Naive B cell (primary cell): ENCODE measurements at regions not wholly inside any gene's neighbourhood (a gene's known extent, or its start where the extent isn't known, plus 50 kb on each side); places are given as distances from the start of the nearest gene placed in this dataset.

Experiments
- ATAC-seq, 2 donors: fragments of 150-1000 bp; cut with Tn5 transposase; 2 replicates each; pipeline ENCODE4 v1.10.0; 2021; ENCODE audit warnings: low read depth in 2 of 2, mild to moderate bottlenecking in 2 of 2, moderate library complexity in 2 of 2
- DNase-seq: peaks from one replicate; pipeline ENCODE4 v3.0.0; 2022
- H3K27ac Mint-ChIP-seq, 6 donors: one replicate each; pipeline ENCODE4 v1.8.0; 2020 to 2022; ENCODE audit warnings: mild to moderate bottlenecking in 6 of 6, mixed read lengths in 6 of 6, moderate library complexity in 5 of 6, inconsistent platforms in 2 of 6
- H3K27me3 Mint-ChIP-seq, 3 donors: one replicate each; pipeline ENCODE4 v1.8.0; 2021 to 2022; ENCODE audit warnings: mixed read lengths in 3 of 3, mild to moderate bottlenecking in 1 of 3
- H3K36me3 Mint-ChIP-seq, 2 donors: one replicate each; pipeline ENCODE4 v1.8.0; 2020 to 2022; ENCODE audit warnings: mixed read lengths in 2 of 2, inconsistent platforms in 1 of 2, mild to moderate bottlenecking in 1 of 2
- H3K4me1 Mint-ChIP-seq, 3 donors: one replicate each; pipeline ENCODE4 v1.8.0; 2020 to 2022; ENCODE audit warnings: mixed read lengths in 3 of 3, inconsistent platforms in 1 of 3, mild to moderate bottlenecking in 1 of 3, moderate library complexity in 1 of 3
- H3K4me3 Mint-ChIP-seq, 8 donors: one replicate each; pipeline ENCODE4 v1.8.0; 2020 to 2022; ENCODE audit warnings: mild to moderate bottlenecking in 8 of 8, mixed read lengths in 8 of 8, moderate library complexity in 8 of 8, inconsistent platforms in 2 of 8
- H3K9me3 Mint-ChIP-seq, 7 donors: one replicate each; pipeline ENCODE4 v1.8.0; 2020 to 2022; ENCODE audit warnings: mixed read lengths in 7 of 7, mild to moderate bottlenecking in 5 of 7, inconsistent platforms in 2 of 7, moderate library complexity in 1 of 7

DNA sequence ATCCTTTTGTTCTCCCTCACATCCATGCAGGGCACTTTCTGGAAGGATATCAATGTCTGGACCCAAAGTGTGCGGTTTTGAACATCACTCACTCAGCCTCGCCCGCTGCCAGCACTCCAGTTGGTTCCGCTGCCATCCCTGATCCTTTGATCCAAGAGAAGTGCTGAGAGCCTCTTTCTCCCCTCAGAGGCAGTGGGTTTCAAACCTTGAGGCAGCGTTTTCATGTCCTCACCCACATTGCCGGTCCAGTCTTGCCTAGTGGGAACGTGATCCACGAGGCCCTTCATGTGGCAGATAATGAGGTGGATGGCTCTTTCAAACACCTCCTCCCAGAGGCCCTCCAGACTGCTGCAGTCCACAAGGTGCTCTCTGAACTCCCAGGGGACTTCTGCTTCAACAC lies 122.2 kb downstream of the ACTL8 start:
- ATAC-seq (no peak), DNase-seq (no peak)
- Mint-ChIP-seq H3K27me3 (peaks cover 6 to 22% (median 11%) of the 10 kb centered on the region in 3 donors), H3K4me1 (no peaks in the 10 kb centered on the region), H3K9me3 (peaks cover 0 to 4% (median 0%) of the 10 kb centered on the region in 7 donors), H3K36me3 (no peaks in the 10 kb centered on the region), H3K4me3 (peak overlapping the region in 1 of 8 donors; percentile 42), H3K27ac (no peak overlapping the region)

- ATAC-seq (no peak), DNase-seq (no peak)
- Mint-ChIP-seq H3K27me3 (peaks cover 11 to 18% (median 11%) of the 10 kb centered on the region in 3 donors), H3K36me3 (no peaks in the 10 kb centered on the region), H3K27ac (no peak overlapping the region), H3K4me3 (no peak overlapping the region), H3K9me3 (peaks cover 0 to 4% (median 0%) of the 10 kb centered on the region in 7 donors), H3K4me1 (no peaks in the 10 kb centered on the region)
Measured at GRCh38 chr1:17877896-17878295, 122.8 kb downstream of the ACTL8 start.

GRCh38 chr1:17878837-17879236 lies 123.7 kb downstream of the ACTL8 start:
- DNase-seq (no peak), ATAC-seq (no peak)
- H3K27me3 Mint-ChIP-seq: peaks cover 11 to 21% (median 18%) of the 10 kb centered on the region in 3 donors
- no peaks in the 10 kb centered on the region for H3K36me3 Mint-ChIP-seq
- H3K4me1 Mint-ChIP-seq: no peaks in the 10 kb centered on the region
- H3K27ac Mint-ChIP-seq: peak overlapping the region in 1 of 6 donors; percentile 44
- H3K4me3 Mint-ChIP-seq: no peak overlapping the region
- H3K9me3 Mint-ChIP-seq: peaks cover 0 to 4% (median 0%) of the 10 kb centered on the region in 7 donors

DNA sequence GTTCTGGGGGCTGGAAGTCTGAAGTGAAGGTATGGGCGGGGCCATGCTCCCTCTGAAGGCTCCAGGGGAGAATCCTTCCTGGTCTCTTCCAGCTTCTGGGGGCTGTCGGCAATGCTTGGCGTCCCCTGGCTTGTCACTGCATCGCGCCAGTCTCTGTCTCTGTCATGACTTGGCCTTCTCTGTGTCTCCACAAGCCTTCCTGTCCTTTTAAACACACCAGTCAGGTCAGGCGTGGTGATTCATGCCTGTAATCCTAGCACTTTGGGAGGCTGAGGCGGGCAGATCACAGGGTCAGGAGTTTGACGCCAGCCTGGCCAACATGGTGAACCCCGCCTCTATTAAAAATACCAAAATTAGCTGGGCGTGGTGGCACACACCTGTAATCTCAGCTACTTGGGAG lies 125.3 kb downstream of the ACTL8 start:
- H3K4me3 Mint-ChIP-seq: no peak overlapping the region

DNA sequence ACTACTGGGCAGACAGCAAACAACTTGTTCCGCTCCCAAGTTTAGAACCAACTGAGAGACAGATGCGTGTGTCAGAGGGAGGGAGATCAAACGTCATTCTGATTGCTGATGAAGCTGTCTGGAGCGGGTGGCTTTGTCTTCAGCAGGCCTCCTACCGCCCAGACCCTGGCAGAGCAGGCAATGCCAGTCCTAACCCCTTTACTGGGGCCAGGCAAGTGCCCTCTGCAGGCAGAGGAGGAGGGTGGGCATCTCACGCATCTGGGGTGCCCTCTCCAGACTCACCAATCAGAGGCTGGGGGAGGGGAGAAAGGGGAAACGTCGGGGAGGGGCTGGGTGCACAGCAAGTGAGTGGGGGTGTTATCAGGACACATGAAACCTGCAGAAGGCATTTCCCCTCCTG lies 126.6 kb downstream of the ACTL8 start:
- ATAC-seq (no peak), DNase-seq (no peak)
- Mint-ChIP-seq H3K27me3 (peaks cover 11 to 39% (median 29%) of the 10 kb centered on the region in 3 donors), H3K4me3 (no peak overlapping the region), H3K36me3 (no peaks in the 10 kb centered on the region), H3K9me3 (peaks cover 0 to 5% (median 0%) of the 10 kb centered on the region in 7 donors), H3K27ac (no peak overlapping the region), H3K4me1 (no peaks in the 10 kb centered on the region)

More for the DNA sequence above, 125.3 kb downstream of the ACTL8 start:
- H3K36me3 Mint-ChIP-seq: no peaks in the 10 kb centered on the region
- H3K9me3 Mint-ChIP-seq: peaks cover 0 to 4% (median 0%) of the 10 kb centered on the region in 7 donors
- DNase-seq: no peak
- no peak for ATAC-seq
- no peaks in the 10 kb centered on the region for H3K4me1 Mint-ChIP-seq
- H3K27ac Mint-ChIP-seq: no peak overlapping the region
- H3K27me3 Mint-ChIP-seq: peaks cover 11 to 33% (median 21%) of the 10 kb centered on the region in 3 donors

DNA sequence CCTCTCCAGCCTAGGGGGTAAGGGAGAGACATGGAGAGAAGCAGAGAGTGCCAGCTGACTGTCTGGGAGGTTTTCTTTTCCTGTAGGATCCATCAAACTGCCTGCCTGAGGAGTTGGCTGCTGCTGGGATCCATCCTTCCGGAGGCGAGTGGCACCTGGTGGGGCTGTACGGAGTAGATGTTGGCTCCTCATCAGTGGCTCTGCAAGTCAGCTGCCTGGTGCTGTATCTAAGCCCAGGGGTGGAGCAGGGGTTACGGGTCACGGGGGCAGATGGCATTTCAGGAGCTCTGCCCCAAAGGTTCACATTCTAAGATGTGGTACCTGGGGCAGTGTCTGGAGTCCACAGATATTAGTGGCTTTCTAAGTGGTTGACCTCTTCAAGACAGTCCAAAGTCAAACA lies 128.0 kb downstream of the ACTL8 start:
- no peak overlapping the region for H3K4me3 Mint-ChIP-seq

DNA sequence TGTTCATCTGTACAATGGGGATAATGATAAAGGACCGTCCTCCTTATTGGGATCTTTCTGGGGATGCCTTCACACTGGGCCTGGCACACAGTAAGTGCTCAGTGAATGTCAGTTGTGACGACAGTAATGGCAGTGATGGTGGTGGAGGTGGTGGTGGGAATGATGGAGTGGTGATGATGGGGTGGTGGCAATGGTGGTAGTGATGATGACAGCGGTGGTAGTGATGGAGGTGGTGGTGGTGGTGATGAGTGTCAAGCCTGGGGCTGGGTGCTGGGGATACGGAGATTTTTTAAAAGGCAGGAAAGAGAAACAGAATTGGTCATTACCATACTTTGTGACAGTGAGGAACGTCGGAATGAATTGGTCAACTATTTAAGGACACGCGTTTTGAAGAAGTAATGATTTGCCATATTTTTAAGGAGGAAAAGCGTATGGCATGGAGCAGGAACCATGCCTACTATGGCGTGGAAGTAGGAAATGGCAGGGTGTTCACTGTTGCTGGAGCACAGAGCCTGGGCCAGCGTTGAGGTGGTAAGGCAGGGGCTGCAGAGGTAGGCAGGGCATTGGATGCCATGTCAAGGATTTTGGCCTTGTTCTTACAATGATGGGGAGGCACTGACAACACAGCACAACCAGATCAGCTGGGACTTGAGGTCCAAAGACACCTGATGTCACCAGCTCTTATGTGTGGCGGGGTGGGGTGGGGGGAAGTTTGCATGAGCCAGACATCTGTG lies 128.7 kb downstream of the ACTL8 start:
- DNase-seq (no peak), ATAC-seq (no peak)
- Mint-ChIP-seq H3K36me3 (no peaks in the 10 kb centered on the region), H3K4me1 (no peaks in the 10 kb centered on the region), H3K9me3 (peaks cover 0 to 5% (median 0%) of the 10 kb centered on the region in 7 donors), H3K27me3 (peaks cover 14 to 39% (median 35%) of the 10 kb centered on the region in 3 donors), H3K27ac (no peak overlapping the region), H3K4me3 (no peak overlapping the region)

More for the DNA sequence above, 128.0 kb downstream of the ACTL8 start:
- DNase-seq (no peak), ATAC-seq (no peak)
- Mint-ChIP-seq H3K9me3 (peaks cover 0 to 5% (median 0%) of the 10 kb centered on the region in 7 donors), H3K4me1 (no peaks in the 10 kb centered on the region), H3K36me3 (no peaks in the 10 kb centered on the region), H3K27ac (no peak overlapping the region), H3K27me3 (peaks cover 11 to 39% (median 37%) of the 10 kb centered on the region in 3 donors)

- Mint-ChIP-seq H3K9me3 (peaks cover 0 to 5% (median 0%) of the 10 kb centered on the region in 7 donors), H3K27ac (no peak overlapping the region), H3K4me1 (no peaks in the 10 kb centered on the region), H3K27me3 (peaks cover 8 to 44% (median 18%) of the 10 kb centered on the region in 3 donors), H3K4me3 (no peak overlapping the region), H3K36me3 (no peaks in the 10 kb centered on the region)
- DNase-seq: no peak
- ATAC-seq: no peak
Measured at GRCh38 chr1:17885663-17886320, 130.7 kb downstream of the ACTL8 start.

DNA sequence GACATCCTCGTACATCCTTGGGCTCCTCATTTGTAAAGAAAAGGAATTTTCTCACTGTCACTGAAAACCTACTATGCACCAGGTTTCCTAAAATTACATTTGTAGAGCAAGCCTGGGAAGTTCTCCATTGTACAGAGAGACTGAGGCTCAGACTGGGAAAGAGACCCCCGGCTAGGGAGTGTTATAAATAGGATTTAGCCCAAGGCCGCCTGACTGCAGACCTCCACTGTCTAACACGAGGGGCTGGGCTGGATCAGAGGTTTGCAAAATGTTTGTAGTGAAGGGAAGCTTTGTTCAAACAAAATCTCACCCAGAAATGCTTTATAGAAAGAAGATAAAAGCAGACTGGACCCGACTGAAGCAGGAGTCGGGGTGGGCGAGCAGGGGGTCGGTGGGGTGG lies 131.3 kb downstream of the ACTL8 start:
- no peak for ATAC-seq
- Mint-ChIP-seq H3K27ac (no peak overlapping the region), H3K4me1 (no peaks in the 10 kb centered on the region), H3K9me3 (peaks cover 0 to 5% (median 0%) of the 10 kb centered on the region in 7 donors), H3K27me3 (peaks cover 7 to 50% (median 18%) of the 10 kb centered on the region in 3 donors), H3K4me3 (no peak overlapping the region), H3K36me3 (no peaks in the 10 kb centered on the region)
- DNase-seq: no peak

DNA sequence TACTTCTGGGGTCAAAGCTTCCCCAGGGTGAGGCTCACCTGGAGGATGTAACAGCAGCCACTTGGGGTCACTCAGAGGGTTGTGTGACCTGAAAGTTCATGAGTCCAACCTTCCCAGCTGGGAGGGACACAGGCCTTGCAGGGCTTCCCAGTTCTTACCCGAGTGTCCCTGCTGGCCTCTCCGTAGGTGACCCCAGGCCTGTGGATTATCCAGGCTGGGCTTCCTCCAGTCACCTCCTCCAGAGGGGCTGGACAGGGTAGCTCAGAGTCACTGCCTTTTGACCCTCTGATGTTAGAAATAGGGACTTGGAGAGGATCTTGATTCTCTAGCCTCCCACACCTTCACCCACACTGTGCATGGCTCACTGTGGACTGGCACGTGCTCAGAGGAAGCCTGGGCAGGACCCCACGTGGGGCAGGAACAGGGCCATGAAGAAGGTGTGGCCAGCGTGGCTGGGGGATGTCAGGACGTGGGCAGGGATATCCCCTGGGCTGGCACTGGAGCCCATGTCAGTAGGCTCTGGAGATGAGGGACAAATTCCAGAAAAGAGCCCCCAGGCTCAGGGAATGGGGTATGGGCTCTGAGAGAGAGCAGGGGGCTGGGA lies 131.8 kb downstream of the ACTL8 start:
- Mint-ChIP-seq H3K4me3 (no peak overlapping the region), H3K36me3 (no peaks in the 10 kb centered on the region), H3K27ac (no peak overlapping the region), H3K9me3 (peaks cover 0 to 5% (median 0%) of the 10 kb centered on the region in 7 donors), H3K4me1 (no peaks in the 10 kb centered on the region), H3K27me3 (peaks cover 3 to 51% (median 18%) of the 10 kb centered on the region in 3 donors)
- DNase-seq: no peak
- no peak for ATAC-seq

GRCh38 chr1:17887661-17888371 lies 132.7 kb downstream of the ACTL8 start:
- Mint-ChIP-seq H3K4me1 (no peaks in the 10 kb centered on the region), H3K27ac (no peak overlapping the region), H3K4me3 (no peak overlapping the region)

DNA sequence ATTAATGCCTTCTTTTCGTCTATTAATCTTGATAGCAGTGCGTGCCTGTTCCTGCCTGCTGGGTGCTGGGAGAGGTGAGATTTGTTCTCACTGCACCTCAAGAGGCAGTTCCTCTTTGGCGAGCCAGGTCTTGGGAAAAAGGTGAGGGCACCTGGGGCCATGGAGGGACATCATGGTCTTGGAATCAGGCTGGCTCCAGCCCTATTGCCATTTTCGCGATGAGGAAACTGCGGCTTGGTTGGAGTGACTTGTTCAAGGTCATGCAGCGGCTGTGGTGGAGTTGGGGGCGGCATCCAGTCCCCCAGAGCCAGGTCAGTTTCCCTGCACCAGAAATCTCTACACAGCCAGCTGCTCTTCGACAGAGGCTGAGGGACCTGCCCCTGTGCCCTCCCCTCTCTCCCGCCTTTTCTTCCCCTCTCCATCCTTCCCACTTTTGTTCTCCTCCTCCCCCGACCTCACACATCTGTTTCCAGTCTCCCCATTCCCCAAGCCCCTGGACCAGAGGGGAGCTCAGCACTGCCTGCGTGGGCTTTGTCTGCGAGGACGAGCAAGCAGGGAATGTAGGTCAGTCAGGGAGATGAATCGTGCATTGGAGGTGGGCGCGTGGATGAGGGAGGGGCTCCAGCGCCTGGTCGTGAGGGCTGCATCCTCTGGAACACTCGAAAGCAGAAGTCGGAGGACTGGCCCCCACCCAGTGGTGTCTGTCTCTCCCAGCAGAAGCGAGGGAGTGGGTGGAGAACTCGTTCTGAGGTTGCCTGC lies 135.1 kb downstream of the ACTL8 start:
- Mint-ChIP-seq H3K36me3 (no peaks in the 10 kb centered on the region), H3K27me3 (peaks cover 5 to 45% (median 31%) of the 10 kb centered on the region in 3 donors), H3K4me1 (no peaks in the 10 kb centered on the region), H3K4me3 (no peak overlapping the region), H3K27ac (no peak overlapping the region), H3K9me3 (peaks cover 0 to 4% (median 0%) of the 10 kb centered on the region in 7 donors)
- no peak for ATAC-seq
- DNase-seq: no peak

More at GRCh38 chr1:17887661-17888371, 132.7 kb downstream of the ACTL8 start:
- H3K27me3 Mint-ChIP-seq: peaks cover 3 to 55% (median 24%) of the 10 kb centered on the region in 3 donors
- DNase-seq (no peak), ATAC-seq (no peak)
- H3K9me3 Mint-ChIP-seq: peaks cover 0 to 5% (median 0%) of the 10 kb centered on the region in 7 donors
- no peaks in the 10 kb centered on the region for H3K36me3 Mint-ChIP-seq
